ENCODE measurements at regions not wholly inside any gene's neighbourhood (a gene's known extent, or its start where the extent isn't known, plus 50 kb on each side); places are given as distances from the start of the nearest gene placed in this dataset.

- WGBS: 81% methylated on average over 2 of the region's 2 CpGs
- TF ChIP-seq POLR2AphosphoS5 (IDR thresholded peaks at IDR 0.05) (no peak), EP300 (IDR thresholded peaks at IDR 0.05) (no peak), CTCF (IDR thresholded peaks at IDR 0.05) (no peak), POLR2A (IDR thresholded peaks at IDR 0.05) (no peak)
- no peak overlapping the region for H3K4me3 ChIP-seq
- DNase-seq (ENCODE audit: low spot score in 2 of 2): no peak
- H3K27me3 ChIP-seq: no peaks in the 10 kb centered on the region
- no peak overlapping the region for H3K27ac ChIP-seq
- H3K9me3 ChIP-seq: no peaks in the 10 kb centered on the region
- H3K36me3 ChIP-seq: no peaks in the 10 kb centered on the region
- no peaks in the 10 kb centered on the region for H3K4me1 ChIP-seq
Observed at GRCh38 chr5:62729675-62730074, 151.1 kb downstream of the LRRC70 start.

GRCh38 chr5:62727861-62728260 lies 149.2 kb downstream of the LRRC70 start:
- TF ChIP-seq CTCF (IDR thresholded peaks at IDR 0.05) (no peak), POLR2AphosphoS5 (IDR thresholded peaks at IDR 0.05) (no peak), EP300 (IDR thresholded peaks at IDR 0.05) (no peak), POLR2A (IDR thresholded peaks at IDR 0.05) (no peak)
- 92% methylated on average over 2 of the region's 2 CpGs for WGBS

GRCh38 chr5:62727184-62727583 lies 148.6 kb downstream of the LRRC70 start:
- Histone ChIP-seq H3K27me3 (no peaks in the 10 kb centered on the region), H3K9me3 (no peaks in the 10 kb centered on the region), H3K27ac (no peak overlapping the region), H3K4me3 (no peak overlapping the region), H3K4me1 (no peaks in the 10 kb centered on the region), H3K36me3 (no peaks in the 10 kb centered on the region)
- TF ChIP-seq POLR2A (IDR thresholded peaks at IDR 0.05) (no peak), CTCF (IDR thresholded peaks at IDR 0.05) (no peak), EP300 (IDR thresholded peaks at IDR 0.05) (no peak), POLR2AphosphoS5 (IDR thresholded peaks at IDR 0.05) (no peak)
- 95% methylated on average over 3 of the region's 3 CpGs for WGBS
- no peak for DNase-seq (ENCODE audit: low spot score in 2 of 2)

More at GRCh38 chr5:62727861-62728260, 149.2 kb downstream of the LRRC70 start:
- no peaks in the 10 kb centered on the region for H3K27me3 ChIP-seq
- no peaks in the 10 kb centered on the region for H3K9me3 ChIP-seq
- DNase-seq (ENCODE audit: low spot score in 2 of 2): no peak
- no peak overlapping the region for H3K27ac ChIP-seq
- H3K4me1 ChIP-seq: no peaks in the 10 kb centered on the region
- H3K36me3 ChIP-seq: no peaks in the 10 kb centered on the region
- no peak overlapping the region for H3K4me3 ChIP-seq

GRCh38 chr5:62722360-62722759 lies 143.7 kb downstream of the LRRC70 start:
- TF ChIP-seq POLR2AphosphoS5 (IDR thresholded peaks at IDR 0.05) (no peak), POLR2A (IDR thresholded peaks at IDR 0.05) (no peak), EP300 (IDR thresholded peaks at IDR 0.05) (no peak), CTCF (IDR thresholded peaks at IDR 0.05) (no peak)
- DNase-seq (ENCODE audit: low spot score in 2 of 2): no peak
- 93% methylated on average over 9 of the region's 9 CpGs for WGBS
- no peak overlapping the region for H3K4me3 ChIP-seq
- H3K4me1 ChIP-seq: no peaks in the 10 kb centered on the region
- H3K27ac ChIP-seq: no peak overlapping the region
- H3K27me3 ChIP-seq: no peaks in the 10 kb centered on the region
- no peaks in the 10 kb centered on the region for H3K36me3 ChIP-seq
- H3K9me3 ChIP-seq: no peaks in the 10 kb centered on the region

- no peak for TF ChIP-seq POLR2AphosphoS5 (IDR thresholded peaks at IDR 0.05)
- TF ChIP-seq EP300 (IDR thresholded peaks at IDR 0.05): no peak
- TF ChIP-seq POLR2A (IDR thresholded peaks at IDR 0.05): no peak
- TF ChIP-seq CTCF (IDR thresholded peaks at IDR 0.05): no peak
- no peaks in the 10 kb centered on the region for H3K36me3 ChIP-seq
- H3K4me3 ChIP-seq: no peak overlapping the region
- H3K9me3 ChIP-seq: no peaks in the 10 kb centered on the region
- no peaks in the 10 kb centered on the region for H3K4me1 ChIP-seq
- WGBS: 42% methylated on average over 7 of the region's 7 CpGs
- H3K27me3 ChIP-seq: no peaks in the 10 kb centered on the region
- H3K27ac ChIP-seq: no peak overlapping the region
- DNase-seq (ENCODE audit: low spot score in 2 of 2): no peak
Observed at GRCh38 chr5:62720031-62720441, 141.4 kb downstream of the LRRC70 start.

Data from suprapubic skin (tissue), 4 donors.